ENCODE measurements at regions not wholly inside any gene's neighbourhood (a gene's known extent, or its start where the extent isn't known, plus 50 kb on each side); places are given as distances from the start of the nearest gene placed in this dataset.

DNA sequence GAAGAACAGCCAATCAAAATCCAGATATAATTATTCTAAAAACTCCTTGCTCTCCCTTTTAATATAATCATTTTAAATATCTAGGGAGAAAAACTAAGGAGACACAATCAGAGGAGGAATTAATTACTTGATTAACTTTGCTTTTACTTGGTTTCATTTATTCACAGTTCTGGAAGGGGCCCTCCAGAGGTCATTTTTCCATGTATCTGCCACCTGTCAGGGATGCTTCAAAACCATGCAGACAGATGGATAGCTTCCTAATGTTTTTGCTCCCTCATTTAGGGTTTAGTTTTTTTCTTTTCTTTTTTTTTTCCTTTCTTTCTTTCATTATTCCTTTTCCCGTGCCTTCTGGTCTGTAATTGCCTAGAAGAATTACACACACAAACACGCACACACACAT lies 438.1 kb upstream of the ARPP21 start:
- H4K91ac ChIP-seq (ENCODE audit: low read length): no peak overlapping the region
- no peak overlapping the region for H2BK120ac ChIP-seq (ENCODE audit: low read depth, low read length)
- H4K8ac ChIP-seq (ENCODE audit: low read length): no peak overlapping the region
- no peaks in the 10 kb centered on the region for H3K79me1 ChIP-seq (replicated peaks; ENCODE audit: low read length, poor library complexity, severe bottlenecking)
- H3K4me2 ChIP-seq (ENCODE audit: low read length, poor library complexity, severe bottlenecking): no peak overlapping the region
- H3K4me3 ChIP-seq (ENCODE audit: insufficient read depth in 1 of 2, low read depth in 1 of 2, low read length in 2 of 2): no peak overlapping the region
- no peak overlapping the region for H3K27ac ChIP-seq (ENCODE audit: low read length, poor library complexity, severe bottlenecking)
- H2BK15ac ChIP-seq (ENCODE audit: low read depth, poor library complexity, severe bottlenecking): no peak overlapping the region
- no peak overlapping the region for H3K14ac ChIP-seq (ENCODE audit: low read length in 2 of 2)
- 85% methylated on average over 2 of the region's 2 CpGs for WGBS
- DNase-seq: no peak
- H3K4me1 ChIP-seq (ENCODE audit: control insufficient read depth, insufficient read depth, low read depth, low read length): no peaks in the 10 kb centered on the region
- H2BK5ac ChIP-seq (ENCODE audit: low read depth, low read length, poor library complexity, severe bottlenecking): no peak overlapping the region
- no peak overlapping the region for H3K23ac ChIP-seq (ENCODE audit: low read length in 2 of 2)
- H3K18ac ChIP-seq (ENCODE audit: low read depth in 1 of 2, low read length in 2 of 2): no peak overlapping the region
- no peaks in the 10 kb centered on the region for H3K27me3 ChIP-seq (ENCODE audit: control insufficient read depth in 1 of 2, insufficient read depth in 1 of 2, low read length in 2 of 2)
- H2AK5ac ChIP-seq (ENCODE audit: low read length, severe bottlenecking): no peak overlapping the region
- H3K36me3 ChIP-seq (ENCODE audit: control insufficient read depth in 1 of 2, insufficient read depth in 2 of 2, low read depth in 1 of 2, low read length in 2 of 2): no peaks in the 10 kb centered on the region
- H3K9ac ChIP-seq (ENCODE audit: low read length): no peak overlapping the region
- no peak overlapping the region for H2AFZ ChIP-seq (ENCODE audit: low read depth, low read length)
- no peak overlapping the region for H3K4ac ChIP-seq (ENCODE audit: low read depth in 1 of 2, low read length in 2 of 2)
- no peak overlapping the region for H2BK12ac ChIP-seq (ENCODE audit: low read length in 2 of 2)
- H3K9me3 ChIP-seq (ENCODE audit: control insufficient read depth, low read length): peaks cover 3% of the 10 kb centered on the region

DNA sequence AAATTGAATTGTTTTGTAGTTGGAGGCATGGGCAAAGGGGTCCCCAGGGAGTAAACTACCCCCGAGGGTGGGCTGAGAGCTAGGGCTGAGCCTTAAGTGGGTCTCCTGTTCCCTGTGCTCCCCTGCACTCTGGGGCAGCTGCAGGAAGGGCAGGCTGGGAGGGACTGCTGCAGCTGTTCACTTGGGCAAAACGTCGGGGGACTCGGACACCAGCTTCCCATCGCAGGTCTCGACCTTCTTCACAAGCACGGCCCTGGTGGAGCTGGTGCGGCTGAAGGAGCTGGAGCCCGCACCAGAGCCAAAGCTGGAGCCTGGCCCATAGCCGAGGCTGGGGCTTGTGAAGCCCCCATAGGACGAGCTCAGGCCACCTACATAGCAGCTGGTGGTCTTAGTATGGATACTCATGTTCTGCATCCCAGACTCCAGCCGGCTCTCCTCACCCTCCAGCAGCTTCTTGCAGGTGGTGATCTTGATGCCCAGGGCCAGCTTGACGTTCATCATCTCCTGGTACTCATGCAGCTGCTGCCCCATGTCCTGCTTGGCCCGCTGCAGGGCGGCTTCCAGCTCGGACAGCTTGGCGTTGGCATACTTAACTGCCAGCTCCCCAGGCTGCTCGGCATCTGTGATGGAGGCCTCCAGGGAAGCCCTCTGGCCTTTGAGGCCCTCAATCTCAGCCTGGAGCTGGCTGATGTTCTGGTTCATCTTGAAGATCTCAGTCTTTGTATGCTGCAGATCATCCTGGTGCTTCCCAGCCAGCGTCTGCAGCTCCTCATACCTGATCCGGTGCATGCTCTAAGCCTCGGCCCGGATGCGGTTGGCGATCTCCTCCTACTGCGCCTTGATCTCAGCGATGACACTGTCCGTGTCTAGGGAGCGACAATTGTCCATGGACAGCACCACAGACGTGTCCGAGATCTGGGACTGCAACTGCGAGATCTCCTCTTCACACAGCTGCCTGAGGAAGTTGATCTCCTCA lies 423.5 kb upstream of the ARPP21 start:
- Histone ChIP-seq H3K9me3 (ENCODE audit: control insufficient read depth, low read length) (no peaks in the 10 kb centered on the region), H3K36me3 (ENCODE audit: control insufficient read depth in 1 of 2, insufficient read depth in 2 of 2, low read depth in 1 of 2, low read length in 2 of 2) (peaks cover 0 to 3% of the 10 kb centered on the region in 2 experiments), H3K9ac (ENCODE audit: low read length) (no peak overlapping the region), H2BK15ac (ENCODE audit: low read depth, poor library complexity, severe bottlenecking) (no peak overlapping the region), H4K8ac (ENCODE audit: low read length) (no peak overlapping the region), H3K4me2 (ENCODE audit: low read length, poor library complexity, severe bottlenecking) (no peak overlapping the region), H3K4me1 (ENCODE audit: control insufficient read depth, insufficient read depth, low read depth, low read length) (no peaks in the 10 kb centered on the region), H3K79me1 (replicated peaks; ENCODE audit: low read length, poor library complexity, severe bottlenecking) (no peaks in the 10 kb centered on the region), H3K4ac (ENCODE audit: low read depth in 1 of 2, low read length in 2 of 2) (no peak overlapping the region), H3K4me3 (ENCODE audit: insufficient read depth in 1 of 2, low read depth in 1 of 2, low read length in 2 of 2) (no peak overlapping the region), H3K14ac (ENCODE audit: low read length in 2 of 2) (no peak overlapping the region), H2BK12ac (ENCODE audit: low read length in 2 of 2) (no peak overlapping the region), H3K27ac (ENCODE audit: low read length, poor library complexity, severe bottlenecking) (no peak overlapping the region), H3K27me3 (ENCODE audit: control insufficient read depth in 1 of 2, insufficient read depth in 1 of 2, low read length in 2 of 2) (no peaks in the 10 kb centered on the region), H2AK5ac (ENCODE audit: low read length, severe bottlenecking) (no peak overlapping the region), H3K23ac (ENCODE audit: low read length in 2 of 2) (no peak overlapping the region), H2BK5ac (ENCODE audit: low read depth, low read length, poor library complexity, severe bottlenecking) (no peak overlapping the region), H2AFZ (ENCODE audit: low read depth, low read length) (no peak overlapping the region), H3K18ac (ENCODE audit: low read depth in 1 of 2, low read length in 2 of 2) (no peak overlapping the region), H4K91ac (ENCODE audit: low read length) (peak overlapping the region; percentile 50), H2BK120ac (ENCODE audit: low read depth, low read length) (no peak overlapping the region)
- WGBS: 88% methylated on average over 31 of the region's 31 CpGs
- no peak for DNase-seq

GRCh38 chr3:35216501-35217266 lies 422.6 kb upstream of the ARPP21 start:
- Histone ChIP-seq H2BK5ac (ENCODE audit: low read depth, low read length, poor library complexity, severe bottlenecking) (no peak overlapping the region), H4K91ac (ENCODE audit: low read length) (no peak overlapping the region), H2BK12ac (ENCODE audit: low read length in 2 of 2) (no peak overlapping the region), H3K4me1 (ENCODE audit: control insufficient read depth, insufficient read depth, low read depth, low read length) (no peaks in the 10 kb centered on the region), H2BK15ac (ENCODE audit: low read depth, poor library complexity, severe bottlenecking) (no peak overlapping the region), H3K4me3 (ENCODE audit: insufficient read depth in 1 of 2, low read depth in 1 of 2, low read length in 2 of 2) (no peak overlapping the region), H4K8ac (ENCODE audit: low read length) (no peak overlapping the region), H3K14ac (ENCODE audit: low read length in 2 of 2) (peak overlapping the region in 1 of 2 experiments; percentile 20), H2AFZ (ENCODE audit: low read depth, low read length) (no peak overlapping the region), H3K4me2 (ENCODE audit: low read length, poor library complexity, severe bottlenecking) (no peak overlapping the region), H2BK120ac (ENCODE audit: low read depth, low read length) (no peak overlapping the region), H3K36me3 (ENCODE audit: control insufficient read depth in 1 of 2, insufficient read depth in 2 of 2, low read depth in 1 of 2, low read length in 2 of 2) (peaks cover 0 to 3% of the 10 kb centered on the region in 2 experiments), H3K27me3 (ENCODE audit: control insufficient read depth in 1 of 2, insufficient read depth in 1 of 2, low read length in 2 of 2) (no peaks in the 10 kb centered on the region), H3K4ac (ENCODE audit: low read depth in 1 of 2, low read length in 2 of 2) (no peak overlapping the region), H3K18ac (ENCODE audit: low read depth in 1 of 2, low read length in 2 of 2) (no peak overlapping the region), H3K9me3 (ENCODE audit: control insufficient read depth, low read length) (no peaks in the 10 kb centered on the region), H3K9ac (ENCODE audit: low read length) (no peak overlapping the region), H3K27ac (ENCODE audit: low read length, poor library complexity, severe bottlenecking) (no peak overlapping the region), H3K23ac (ENCODE audit: low read length in 2 of 2) (no peak overlapping the region), H3K79me1 (replicated peaks; ENCODE audit: low read length, poor library complexity, severe bottlenecking) (no peaks in the 10 kb centered on the region), H2AK5ac (ENCODE audit: low read length, severe bottlenecking) (no peak overlapping the region)
- no peak for DNase-seq
- 88% methylated on average over 17 of the region's 18 CpGs for WGBS

Data from mesenchymal stem cell (in vitro differentiated cells and primary cell).